Skin of body (tissue), 1 donor: ENCODE measurements at regions not wholly inside any gene's neighbourhood (a gene's known extent, or its start where the extent isn't known, plus 50 kb on each side); places are given as distances from the start of the nearest gene placed in this dataset.
"Not testable (repeated sequence)": the region's sequence is repeated elsewhere in the genome, so short reads cannot be mapped to it uniquely, and the experiment has no call there.

Source experiments
- DNase-seq: peaks from one replicate; lab custom pipeline; 2025; lab: John Stamatoyannopoulos, UW

- no peak for DNase-seq
Observed at GRCh38 chr5:74462356-74462755, 178.2 kb downstream of the ENC1 start.

- no peak for DNase-seq
Observed at GRCh38 chr5:74461251-74461650, 179.3 kb downstream of the ENC1 start.

GRCh38 chr5:74460694-74461093 is 179.8 kb downstream of the ENC1 start:
- DNase-seq, result no peak

GRCh38 chr5:74459984-74460383 is 180.5 kb downstream of the ENC1 start:
- no peak for DNase-seq

GRCh38 chr5:74457876-74458275 is 182.7 kb downstream of the ENC1 start:
- peak; percentile 57 for DNase-seq

GRCh38 chr5:74454263-74455030 is 186.1 kb downstream of the ENC1 start:
- no peak for DNase-seq

GRCh38 chr5:74452856-74453255 is 187.7 kb downstream of the ENC1 start:
- DNase-seq, result no peak

- no peak for DNase-seq
Observed at GRCh38 chr5:74450095-74450494, 190.4 kb downstream of the ENC1 start.

GRCh38 chr5:74446725-74447241 is 193.7 kb downstream of the ENC1 start:
- no peak for DNase-seq

- DNase-seq, result no peak
Observed at GRCh38 chr5:74442466-74442865, 198.1 kb downstream of the ENC1 start.

GRCh38 chr5:74441616-74442015 is 198.9 kb downstream of the ENC1 start:
- no peak for DNase-seq

GRCh38 chr5:74440341-74440740 is 200.2 kb downstream of the ENC1 start:
- DNase-seq, result no peak

GRCh38 chr5:74437870-74438269 is 202.7 kb downstream of the ENC1 start:
- DNase-seq, result not testable (repeated sequence)

- DNase-seq, result peak; percentile 13
Observed at GRCh38 chr5:74433896-74434829, 206.4 kb downstream of the ENC1 start.

- no peak for DNase-seq
Observed at GRCh38 chr5:74433255-74433895, 207.2 kb downstream of the ENC1 start.

GRCh38 chr5:74432721-74433120 is 207.8 kb downstream of the ENC1 start:
- DNase-seq, result no peak

GRCh38 chr5:74432216-74432615 is 208.3 kb downstream of the ENC1 start:
- DNase-seq, result no peak

- DNase-seq, result no peak
Observed at GRCh38 chr5:74431290-74431669, 209.2 kb downstream of the ENC1 start.

- no peak for DNase-seq
Observed at GRCh38 chr5:74430631-74431289, 209.8 kb downstream of the ENC1 start.

- no peak for DNase-seq
Observed at GRCh38 chr5:74429495-74429894, 211.0 kb downstream of the ENC1 start.

GRCh38 chr5:74428876-74429275 is 211.7 kb downstream of the ENC1 start:
- no peak for DNase-seq
